Renal pelvis (tissue), 1 donor: ENCODE measurements at regions not wholly inside any gene's neighbourhood (a gene's known extent, or its start where the extent isn't known, plus 50 kb on each side); places are given as distances from the start of the nearest gene placed in this dataset.
"Not testable (repeated sequence)": the region's sequence is repeated elsewhere in the genome, so short reads cannot be mapped to it uniquely, and the experiment has no call there.

ENCODE experiments used
- DNase-seq: peaks from one replicate; pipeline ENCODE4 v3.0.0-alpha.2; 2013

DNA sequence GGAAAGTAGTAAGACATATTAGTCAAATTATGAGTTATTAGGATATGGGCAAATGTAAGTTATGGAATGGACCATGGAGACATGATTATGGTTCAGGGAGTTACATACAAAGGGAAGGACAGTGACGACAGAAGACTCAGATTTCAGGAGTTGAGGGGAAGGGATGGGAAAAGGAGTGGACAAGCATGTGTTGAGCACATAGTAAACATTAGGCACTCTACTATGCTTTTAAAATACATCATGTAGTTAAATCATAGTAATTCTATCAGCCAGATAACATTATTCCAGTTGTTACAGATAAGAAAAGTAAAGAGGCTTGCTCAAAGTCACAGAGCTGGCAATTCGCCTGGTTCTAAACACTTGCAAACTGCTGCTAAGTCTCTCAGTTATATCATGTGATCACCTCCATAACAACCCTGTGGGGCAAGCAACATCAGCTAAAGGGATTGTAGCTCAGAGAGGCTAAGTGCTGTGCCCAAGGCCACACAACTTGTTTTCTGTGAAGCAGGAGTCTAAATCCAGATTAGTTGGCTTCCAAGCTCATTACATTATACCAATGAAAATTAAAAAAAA is 115.2 kb upstream of the MDFIC start:
- DNase-seq: no peak

DNA sequence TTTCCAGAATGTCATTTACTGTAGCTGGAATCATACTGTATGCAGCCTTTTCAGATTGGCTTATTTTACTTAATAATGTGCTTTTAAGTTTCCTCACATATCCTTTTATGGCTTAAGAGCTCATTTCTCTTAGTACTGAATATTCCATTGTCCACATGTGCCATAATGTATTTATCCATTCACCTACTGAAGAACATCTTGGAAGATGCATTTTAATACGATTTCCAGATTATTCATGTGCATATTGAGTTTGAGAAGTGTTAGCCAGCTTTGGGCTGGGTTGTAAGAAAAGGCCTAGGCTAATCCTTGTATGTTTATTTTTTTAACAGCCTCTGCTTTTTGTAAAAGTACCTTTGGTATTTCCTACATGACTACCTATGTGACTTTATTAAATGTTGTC is 109.3 kb upstream of the MDFIC start:
- DNase-seq: no peak

DNA sequence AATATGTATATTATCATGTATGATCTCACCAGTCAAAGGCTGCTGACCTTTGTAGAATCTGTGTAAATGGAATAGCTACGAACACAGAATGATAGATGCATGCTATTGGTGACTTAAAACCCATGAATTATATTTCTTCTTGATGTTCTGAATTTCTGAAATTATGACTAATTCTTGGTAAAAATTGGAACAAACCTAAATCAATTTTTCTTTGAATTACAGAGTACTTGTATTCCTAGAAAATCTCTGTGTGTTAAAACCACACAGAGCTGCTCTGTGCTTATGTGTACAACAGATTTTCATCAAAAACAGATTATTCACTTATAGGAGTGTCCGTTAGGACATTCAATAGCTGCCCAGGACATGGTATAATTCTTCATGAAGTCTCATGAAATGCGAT is 108.3 kb upstream of the MDFIC start:
- no peak for DNase-seq

DNA sequence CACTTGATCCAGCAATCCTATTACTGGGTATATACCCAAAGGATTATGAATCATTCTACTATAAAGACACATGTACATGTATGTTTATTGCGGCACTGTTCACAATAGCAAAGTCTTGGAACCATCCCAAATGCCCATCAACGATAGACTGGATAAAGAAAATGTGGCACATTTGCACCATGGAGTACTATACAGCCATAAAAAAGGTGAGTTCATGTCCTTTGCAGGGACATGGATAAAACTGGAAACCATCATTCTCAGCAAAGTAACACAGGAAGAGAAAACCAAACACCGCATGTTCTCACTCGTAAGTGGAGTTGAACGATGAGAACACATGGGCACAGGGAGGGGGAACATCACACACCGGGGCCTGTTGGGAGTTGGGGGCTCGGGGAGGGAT is 104.9 kb upstream of the MDFIC start:
- DNase-seq: not testable (repeated sequence)

DNA sequence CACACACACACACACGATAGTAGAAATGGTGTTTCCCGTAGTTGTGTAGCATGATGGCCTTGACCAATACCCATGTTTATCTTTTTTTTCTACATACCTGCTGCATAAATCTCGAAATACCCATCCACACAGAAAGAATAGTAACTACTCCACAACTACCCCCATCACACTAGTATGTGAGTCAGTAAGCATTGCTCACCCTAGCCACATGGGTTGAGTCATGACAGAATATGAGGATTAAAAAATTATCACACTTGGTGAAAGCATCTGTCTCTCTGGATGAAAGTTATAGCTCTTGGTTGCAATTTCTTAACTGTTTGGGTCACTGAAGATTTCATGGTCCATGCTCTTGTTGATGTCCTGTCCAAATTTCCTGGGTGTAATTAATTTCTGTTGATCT is 103.4 kb upstream of the MDFIC start:
- no peak for DNase-seq

DNA sequence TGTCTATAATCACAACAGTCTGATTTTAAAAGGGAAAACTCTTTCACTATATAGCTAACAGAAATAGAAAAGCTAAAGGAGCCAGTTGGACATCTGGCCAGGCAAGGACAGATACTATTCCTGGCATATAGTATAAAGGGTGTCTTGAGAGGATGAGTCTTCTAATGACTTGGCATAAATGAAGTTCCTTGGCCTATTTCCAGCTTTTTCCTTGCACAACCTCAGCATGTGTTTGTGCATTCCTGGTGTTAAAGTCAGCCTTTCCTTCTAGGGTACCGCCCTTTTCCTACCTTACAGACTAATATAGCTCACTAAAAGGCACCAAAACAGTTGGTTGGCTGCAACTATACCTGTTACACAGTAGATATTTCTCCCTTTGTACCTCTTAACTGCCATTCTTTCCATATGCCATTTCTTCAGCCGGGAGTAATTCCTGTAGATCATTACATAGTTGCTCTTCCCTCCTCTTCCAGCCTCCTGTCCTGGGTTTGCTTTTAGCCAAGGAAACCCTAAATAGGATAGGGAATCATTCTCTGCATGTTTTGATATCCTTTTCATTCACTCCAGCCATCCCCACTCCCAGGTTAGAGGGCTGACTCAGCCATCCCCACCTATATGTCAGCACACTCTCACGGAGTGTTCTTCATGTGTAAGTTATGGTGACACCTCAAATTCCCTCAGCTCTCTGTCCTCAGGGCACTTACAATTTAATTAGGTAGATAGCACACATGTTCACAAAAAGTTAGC is 102.1 kb upstream of the MDFIC start:
- DNase-seq: no peak

DNA sequence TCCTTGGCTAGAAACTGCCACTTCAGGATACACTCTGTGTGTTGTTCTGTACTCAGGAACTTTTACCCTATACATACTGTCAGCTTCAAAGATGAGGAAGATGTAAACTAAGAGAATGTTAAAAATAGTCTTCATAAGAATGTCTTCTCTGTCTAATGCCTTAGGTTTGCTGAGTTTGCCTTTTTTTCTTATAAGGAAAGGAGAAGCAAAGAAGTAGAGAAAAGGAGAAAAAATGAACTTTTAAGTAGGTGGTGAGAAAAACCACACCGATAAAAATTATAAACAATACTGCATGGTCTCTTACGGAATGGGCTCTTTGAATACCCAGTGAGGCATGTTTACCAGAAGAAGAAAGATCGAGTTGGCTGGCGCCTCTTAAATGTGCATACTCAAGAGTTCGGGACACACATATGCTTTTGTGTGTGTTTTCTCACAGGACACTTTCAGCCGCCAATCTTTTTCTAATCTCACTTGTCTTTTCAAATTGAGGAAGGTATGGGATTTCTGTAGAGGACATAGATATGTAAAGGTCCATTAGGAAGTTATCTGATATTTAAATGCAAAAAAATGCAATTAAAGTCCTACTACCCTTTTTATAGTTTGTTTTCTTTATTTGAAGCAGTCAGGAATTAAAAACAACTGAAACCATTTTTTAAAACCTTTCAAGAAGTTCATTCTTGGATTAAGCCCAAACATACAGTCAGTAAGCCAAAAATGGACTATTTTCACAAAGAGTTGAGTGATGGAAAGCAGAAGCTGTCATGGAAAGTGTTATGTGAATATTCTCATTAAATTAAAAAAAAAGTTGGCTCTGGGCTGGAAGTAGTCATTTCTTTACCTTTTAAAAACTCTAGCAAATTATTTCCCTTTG is 100.6 kb upstream of the MDFIC start:
- DNase-seq: no peak

DNA sequence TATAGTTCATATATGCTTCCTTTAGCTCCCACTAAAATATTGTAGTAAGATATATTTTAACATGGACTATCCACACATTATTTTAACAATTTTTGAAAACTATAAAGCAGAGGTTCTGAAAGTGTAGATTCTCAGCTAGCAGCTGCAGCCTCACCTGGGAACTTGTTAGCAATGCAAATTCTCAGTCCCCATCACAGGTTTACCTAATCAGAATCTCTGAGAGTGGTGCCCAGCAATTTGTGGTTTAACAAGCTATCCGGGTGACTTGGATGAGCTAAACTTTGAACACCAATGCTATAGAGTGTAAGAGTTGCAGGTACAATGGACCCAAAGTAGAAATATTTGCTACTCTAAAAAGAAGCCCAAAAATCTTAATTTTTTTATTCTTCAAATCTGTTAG is 99.8 kb upstream of the MDFIC start:
- no peak for DNase-seq

DNA sequence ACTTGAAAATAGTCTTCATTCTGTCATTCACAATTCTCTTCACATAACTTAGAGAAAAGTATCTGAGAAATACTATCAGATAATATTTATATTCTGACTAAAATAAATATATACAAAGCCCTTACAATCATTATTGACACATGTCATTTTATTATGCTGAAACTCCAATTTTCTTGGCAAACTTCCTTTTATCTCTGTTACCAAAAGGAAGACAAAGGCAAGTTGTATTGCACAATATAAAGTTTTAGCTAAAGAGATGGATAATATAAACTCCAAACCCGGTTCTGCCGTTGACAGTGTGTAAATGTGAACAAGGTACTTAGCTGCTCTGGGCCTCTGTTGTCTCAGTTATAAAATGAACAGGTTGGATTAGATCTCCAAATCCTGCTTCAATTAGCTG is 99.0 kb upstream of the MDFIC start:
- DNase-seq: no peak

DNA sequence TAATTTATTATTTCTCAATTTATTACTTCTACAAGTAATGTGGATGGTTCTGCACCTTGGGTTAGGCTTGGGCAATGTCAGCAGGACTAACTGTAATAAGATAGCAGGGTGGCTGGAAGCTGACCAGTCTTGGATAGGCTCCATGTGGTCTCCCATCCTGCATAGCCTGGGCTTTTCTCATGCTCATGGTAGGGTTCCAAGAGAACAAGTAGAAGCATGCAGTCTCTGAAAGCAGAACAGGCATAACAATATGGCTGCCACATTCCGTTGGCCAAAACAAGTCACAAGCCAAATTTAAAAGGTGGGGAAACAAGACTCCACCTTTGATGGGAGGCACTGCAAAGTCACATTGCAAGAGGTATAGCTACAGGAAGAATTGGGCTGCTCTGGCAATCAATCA is 98.6 kb upstream of the MDFIC start:
- DNase-seq: no peak

DNA sequence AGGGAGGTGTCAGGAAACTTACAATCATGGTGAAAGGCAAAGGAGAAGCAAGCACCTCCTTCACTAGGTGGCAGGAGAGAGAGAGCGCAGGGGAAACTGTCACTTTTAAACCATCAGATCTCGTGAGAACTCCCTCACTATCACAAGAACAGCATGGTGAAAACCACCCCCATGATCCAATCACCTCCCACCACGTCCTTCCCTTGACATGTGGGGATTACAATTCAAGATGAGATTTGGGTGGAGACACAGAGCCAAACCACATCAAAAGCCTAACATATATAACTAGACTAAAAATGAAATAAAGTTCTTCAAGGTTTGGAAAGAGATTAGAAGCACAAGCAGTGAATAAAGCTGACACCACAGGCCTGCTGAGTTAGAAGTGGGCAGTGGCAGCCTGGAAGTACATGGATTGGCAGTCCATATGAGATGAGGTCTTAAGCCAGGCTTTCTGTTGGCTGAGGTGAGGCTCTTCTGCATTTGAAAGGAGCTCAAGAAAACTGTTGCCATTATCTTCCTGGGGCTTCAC is 96.4 kb upstream of the MDFIC start:
- no peak for DNase-seq

DNA sequence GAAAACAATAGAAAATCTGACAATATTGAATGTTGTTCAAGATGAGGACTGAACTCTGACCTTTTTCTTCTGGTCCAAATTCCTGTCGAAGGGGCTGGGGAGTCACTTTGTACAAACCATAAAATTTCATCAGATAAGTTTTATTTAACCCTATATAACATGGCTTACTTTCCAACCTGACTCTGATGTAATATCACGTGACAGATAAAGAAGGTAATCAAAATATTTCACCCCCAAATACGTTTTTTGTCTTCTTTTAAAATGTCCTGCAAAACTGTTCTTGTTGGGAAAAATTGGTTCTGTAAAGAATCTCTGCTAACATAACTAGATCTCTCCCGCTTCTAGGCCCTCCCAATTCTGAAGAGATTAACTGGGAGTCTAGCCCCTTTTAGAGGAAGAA is 90.9 kb upstream of the MDFIC start:
- DNase-seq: no peak

DNA sequence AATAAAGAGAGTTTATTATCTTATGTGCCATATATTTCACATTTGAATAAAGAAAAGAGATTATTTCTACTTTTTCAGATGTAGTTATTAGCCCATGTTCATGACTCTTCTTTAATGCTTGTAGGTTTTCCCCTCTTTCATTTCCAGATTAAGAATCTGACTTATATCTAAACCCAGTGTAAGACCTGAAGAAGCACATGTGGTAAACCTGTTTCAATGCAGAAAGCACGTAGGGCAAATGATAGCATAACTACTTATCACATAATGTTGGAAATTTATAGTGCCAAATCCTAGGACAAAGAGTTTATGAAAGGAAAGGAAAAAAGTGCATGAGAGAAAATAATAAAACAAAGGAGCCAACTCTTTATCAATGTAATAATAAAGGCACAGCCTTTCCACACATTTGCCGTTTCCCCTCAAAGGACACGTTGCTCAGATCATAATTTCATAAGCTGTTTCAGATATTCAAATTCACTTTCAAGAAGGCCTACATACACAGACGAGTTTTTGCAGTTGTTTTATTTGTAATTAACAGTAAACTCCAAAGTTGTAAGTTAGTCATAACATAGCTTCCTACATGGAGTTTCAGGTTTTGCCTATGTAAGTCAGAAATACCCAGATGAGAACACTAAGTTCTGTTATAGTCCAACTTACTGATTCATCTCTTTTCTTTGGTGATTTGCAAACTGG is 88.8 kb upstream of the MDFIC start:
- no peak for DNase-seq

DNA sequence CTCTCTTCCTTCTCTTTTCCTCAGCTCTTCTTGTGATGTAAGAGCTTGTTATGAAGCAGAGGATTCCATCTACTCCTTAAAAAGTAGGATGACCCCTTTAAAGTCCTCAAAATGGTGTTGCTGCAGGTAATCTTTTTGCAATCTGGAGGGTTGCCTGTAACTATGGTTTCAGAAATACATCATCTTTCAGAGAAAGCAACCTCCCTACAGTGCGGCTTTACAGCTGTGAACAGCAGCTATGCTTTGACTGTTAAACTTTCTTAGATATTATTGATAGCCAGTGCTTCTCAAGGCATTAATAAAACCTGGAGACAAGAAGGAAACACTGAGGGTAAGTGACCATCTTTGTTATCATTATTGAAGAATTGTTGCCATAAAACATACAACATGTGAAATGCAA is 86.6 kb upstream of the MDFIC start:
- DNase-seq: no peak

DNA sequence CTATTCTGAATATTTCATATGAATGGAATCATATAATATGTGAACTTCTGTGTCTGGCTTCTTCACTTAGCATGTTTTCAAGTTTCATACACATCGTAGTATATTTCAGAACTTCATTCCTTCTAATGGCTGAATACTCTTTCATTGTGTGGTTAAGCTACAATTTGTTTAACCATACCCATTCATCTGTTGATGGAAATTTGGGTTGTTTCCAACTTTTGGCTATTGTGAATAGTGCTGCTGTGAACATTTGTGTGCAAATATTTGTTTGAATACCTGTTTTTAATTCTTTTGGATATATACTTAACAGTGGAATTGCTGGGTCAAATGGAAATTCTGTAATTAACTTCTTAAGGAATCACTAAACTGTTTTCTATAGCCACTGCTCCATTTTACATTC is 86.0 kb upstream of the MDFIC start:
- DNase-seq: no peak

DNA sequence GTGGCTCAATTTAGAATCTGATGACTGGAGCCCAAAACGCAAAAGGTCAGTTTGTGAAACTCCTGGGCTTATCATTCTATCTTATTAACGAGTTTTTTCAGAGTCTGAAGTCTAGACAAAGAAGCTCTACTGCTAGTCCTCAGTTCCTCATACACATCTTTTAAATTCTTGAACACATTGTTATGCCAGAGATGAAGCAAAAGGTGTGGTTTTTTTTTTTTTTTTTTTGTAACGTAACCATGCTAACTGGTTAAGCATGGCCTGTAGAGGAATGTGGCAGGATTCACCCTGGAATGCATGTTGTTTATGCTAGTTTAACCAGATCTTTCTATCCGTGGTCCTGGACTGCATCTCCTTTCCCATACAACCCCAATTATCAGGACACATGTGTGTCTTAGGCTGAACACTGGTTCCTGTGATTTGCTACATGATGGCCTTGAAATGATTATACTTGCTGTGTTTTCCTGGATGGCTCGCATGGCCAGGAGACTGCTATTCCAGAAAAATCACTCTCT is 79.3 kb upstream of the MDFIC start:
- DNase-seq: no peak

DNA sequence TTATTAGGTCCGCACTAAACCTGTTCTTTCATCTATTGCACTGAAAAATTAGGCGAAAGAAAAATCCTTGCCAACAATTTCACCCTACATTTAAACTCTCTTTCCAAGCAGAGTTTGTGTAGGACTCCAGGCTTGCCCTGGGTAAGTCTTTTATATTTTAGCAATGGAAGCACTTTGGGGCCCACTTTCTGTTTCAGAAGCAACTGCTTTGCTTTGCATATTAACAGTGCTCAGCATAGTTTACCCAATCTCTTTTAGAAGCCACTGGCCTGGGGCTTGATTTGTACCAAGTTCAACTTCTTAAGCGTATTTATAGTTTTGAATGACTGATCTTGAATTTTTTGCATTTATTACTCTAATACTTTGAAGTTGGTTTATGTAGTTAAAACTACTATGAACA is 78.8 kb upstream of the MDFIC start:
- DNase-seq: no peak

DNA sequence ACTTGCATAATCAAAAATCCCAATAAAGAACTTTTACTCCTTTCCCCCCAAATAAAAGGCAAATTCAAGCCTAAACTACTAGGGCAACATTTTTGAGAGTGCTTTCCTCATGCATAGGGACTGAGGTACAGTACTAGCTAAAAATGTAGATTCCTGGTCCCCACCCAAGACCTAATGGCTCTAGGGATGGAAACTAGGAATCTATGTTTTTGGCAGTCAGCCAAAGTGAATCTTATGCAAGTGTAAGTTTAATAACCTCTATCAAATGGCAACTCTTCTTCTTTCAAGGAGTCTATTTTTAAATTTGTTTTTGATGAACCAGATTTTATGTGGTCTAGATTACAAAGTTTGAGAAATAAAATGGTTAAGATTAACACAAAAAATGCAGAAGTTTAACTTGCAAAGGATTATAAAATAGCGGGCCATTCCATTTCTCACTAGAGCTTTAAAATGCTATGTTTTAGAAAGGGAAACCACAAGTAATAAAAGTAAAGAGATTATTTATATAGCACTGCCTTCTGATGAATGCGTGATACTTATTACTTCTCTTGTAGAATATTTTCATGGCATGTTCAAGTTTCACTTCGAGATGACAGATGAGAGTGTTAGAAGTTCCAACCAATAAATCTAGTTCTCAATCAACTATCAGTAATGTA is 70.4 kb upstream of the MDFIC start:
- DNase-seq: no peak

DNA sequence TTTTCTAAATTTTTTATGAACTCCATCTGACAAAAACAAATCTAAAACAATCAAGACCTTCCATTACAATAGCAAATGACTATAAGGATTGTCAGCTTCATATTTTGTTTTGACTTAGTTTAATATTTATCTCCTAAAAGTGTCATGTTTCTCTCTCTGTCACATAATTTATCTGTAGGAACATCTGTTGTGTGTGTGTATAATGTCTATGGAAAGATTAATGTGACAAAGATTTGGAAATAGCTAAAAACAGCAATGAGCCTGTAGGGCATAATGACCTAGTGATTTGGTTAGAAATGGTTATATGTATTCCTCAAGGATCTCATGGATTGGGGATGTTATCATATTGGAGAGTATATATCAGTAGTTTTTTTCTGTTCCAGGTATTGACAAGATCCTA is 69.6 kb upstream of the MDFIC start:
- DNase-seq: no peak

DNA sequence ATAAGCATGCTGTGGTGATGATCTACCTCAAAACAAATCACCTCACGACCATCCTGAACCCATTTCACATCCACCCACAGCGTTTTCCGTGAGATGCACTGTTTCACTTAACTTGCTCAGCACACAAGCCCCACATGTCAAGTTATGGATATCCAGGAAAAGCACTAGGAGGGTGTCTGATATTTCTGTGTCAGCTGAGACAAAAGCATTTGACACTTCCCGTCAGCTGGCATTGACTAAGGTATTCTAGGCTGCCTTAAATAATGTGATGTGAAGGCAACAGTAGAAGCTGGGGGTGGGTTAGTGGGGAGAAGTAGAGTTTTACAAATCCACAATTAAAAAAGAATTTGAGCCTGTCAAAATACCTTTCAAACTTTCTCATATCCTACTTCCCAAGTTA is 68.7 kb upstream of the MDFIC start:
- DNase-seq: no peak

DNA sequence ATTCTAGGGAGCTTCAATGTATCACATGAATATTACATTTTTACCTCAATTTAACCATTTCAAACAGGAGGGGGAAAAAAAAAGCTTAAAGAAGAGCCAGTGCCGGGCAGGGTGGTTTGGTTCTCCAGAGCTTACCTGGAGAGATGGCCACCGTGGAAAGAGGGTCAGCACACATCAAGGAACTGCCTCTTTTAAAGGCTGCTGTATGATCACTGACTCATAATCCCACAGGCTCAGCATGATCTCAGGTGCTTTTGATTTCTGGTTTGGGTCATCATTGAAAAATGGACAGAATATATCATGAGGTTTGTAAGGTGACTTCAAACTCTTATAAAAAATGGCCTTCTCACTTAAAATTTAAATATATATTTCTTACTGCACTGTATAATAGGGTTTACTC is 67.5 kb upstream of the MDFIC start:
- no peak for DNase-seq

DNA sequence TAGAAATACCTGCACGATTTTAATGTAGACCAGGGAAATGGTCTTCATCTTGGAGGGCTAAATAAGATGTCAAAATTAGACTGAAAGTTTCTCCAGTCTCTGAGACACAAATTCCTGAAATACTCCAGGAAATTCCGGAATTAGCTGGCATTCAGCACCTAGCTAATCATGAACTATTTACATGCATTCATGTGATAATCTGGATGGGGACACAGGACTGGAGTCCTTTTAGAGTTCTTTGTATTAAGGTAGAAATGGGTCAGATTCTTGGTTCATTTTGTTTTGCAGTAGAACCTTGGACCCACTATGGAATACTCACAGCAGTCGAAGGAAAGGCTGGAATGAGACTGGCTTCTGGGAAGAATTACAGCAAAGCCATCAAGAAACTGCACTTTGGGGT is 65.3 kb upstream of the MDFIC start:
- DNase-seq: peak; percentile 11
